ENCODE measurements at regions not wholly inside any gene's neighbourhood (a gene's known extent, or its start where the extent isn't known, plus 50 kb on each side); places are given as distances from the start of the nearest gene placed in this dataset.

DNA sequence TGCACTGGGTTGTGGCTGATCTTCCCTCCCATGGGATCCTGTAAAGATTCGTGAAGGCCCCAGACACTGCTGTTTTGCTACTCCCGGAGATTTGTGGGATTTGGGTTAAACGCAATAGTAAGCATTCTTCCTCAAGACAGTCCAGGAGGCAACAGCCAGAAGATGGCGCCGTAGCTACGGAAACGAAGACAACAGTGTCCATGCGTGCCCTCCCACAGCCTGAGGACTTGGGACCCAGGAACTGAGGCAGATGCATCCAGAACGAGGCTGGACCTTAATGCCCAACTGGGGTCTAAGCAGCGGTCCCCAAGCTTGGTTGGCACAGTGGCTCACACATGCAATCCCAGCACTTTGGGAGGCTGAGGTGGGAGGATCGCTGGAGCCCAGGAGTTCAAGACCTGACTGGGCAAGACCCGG is 57.6 kb upstream of the ZNF507 start:
- H3K27ac ChIP-seq (ENCODE audit: low read depth, low read length) = no peak overlapping the region
- H3K27me3 ChIP-seq (ENCODE audit: insufficient read depth, low read length) = no peaks in the 10 kb centered on the region
- H3K4me3 ChIP-seq (ENCODE audit: low read length) = no peak overlapping the region
- no peaks in the 10 kb centered on the region for H3K4me1 ChIP-seq (ENCODE audit: insufficient read depth, low read length)
- no peaks in the 10 kb centered on the region for H3K9me3 ChIP-seq (ENCODE audit: insufficient read depth, low read depth, low read length)
- WGBS = 34% methylated on average over 12 of the region's 12 CpGs
- no peak overlapping the region for H3K9ac ChIP-seq (ENCODE audit: low read depth, low read length)
- H3K36me3 ChIP-seq (ENCODE audit: insufficient read depth, low read length) = no peaks in the 10 kb centered on the region

DNA sequence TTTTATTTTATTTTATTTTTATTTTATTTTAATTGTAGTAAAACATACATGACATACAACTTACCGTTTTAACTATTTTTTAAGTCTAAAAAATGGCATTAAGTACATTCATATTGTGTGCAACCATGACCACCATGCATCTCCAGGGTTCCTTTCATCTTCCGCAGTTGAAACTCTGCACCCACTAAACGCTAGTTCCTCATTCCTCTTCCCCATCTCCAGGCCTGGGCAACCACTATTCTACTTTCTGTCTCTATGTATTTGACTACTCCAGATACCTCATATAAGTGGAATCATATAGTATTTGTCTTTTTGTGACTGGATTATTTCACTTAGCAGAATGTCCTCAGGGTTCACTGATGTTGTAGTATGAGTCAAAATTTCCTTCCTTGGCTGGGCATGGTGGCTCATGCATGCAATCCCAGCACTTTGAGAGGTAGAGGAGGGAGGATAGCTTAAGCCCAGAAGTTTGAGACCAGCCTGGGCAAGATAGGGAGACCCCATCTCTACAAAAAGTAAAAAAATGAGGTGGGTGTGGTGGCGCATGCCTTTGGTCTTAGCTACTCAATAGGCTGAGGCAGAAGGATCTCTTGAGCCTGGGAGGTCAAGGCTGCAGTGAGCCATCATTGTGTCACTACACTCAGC is 55.7 kb upstream of the ZNF507 start:
- no peak overlapping the region for H3K9ac ChIP-seq (ENCODE audit: low read depth, low read length)
- 96% methylated on average over 4 of the region's 4 CpGs for WGBS
- H3K4me3 ChIP-seq (ENCODE audit: low read length) = no peak overlapping the region
- no peaks in the 10 kb centered on the region for H3K9me3 ChIP-seq (ENCODE audit: insufficient read depth, low read depth, low read length)
- no peaks in the 10 kb centered on the region for H3K4me1 ChIP-seq (ENCODE audit: insufficient read depth, low read length)
- no peaks in the 10 kb centered on the region for H3K36me3 ChIP-seq (ENCODE audit: insufficient read depth, low read length)
- no peaks in the 10 kb centered on the region for H3K27me3 ChIP-seq (ENCODE audit: insufficient read depth, low read length)
- H3K27ac ChIP-seq (ENCODE audit: low read depth, low read length) = no peak overlapping the region

GRCh38 chr19:32291876-32292275 is 53.5 kb upstream of the ZNF507 start:
- Histone ChIP-seq H3K9me3 (ENCODE audit: insufficient read depth, low read depth, low read length) (no peaks in the 10 kb centered on the region), H3K27me3 (ENCODE audit: insufficient read depth, low read length) (no peaks in the 10 kb centered on the region), H3K27ac (ENCODE audit: low read depth, low read length) (no peak overlapping the region), H3K4me1 (ENCODE audit: insufficient read depth, low read length) (no peaks in the 10 kb centered on the region), H3K9ac (ENCODE audit: low read depth, low read length) (no peak overlapping the region), H3K4me3 (ENCODE audit: low read length) (no peak overlapping the region), H3K36me3 (ENCODE audit: insufficient read depth, low read length) (no peaks in the 10 kb centered on the region)
- 93% methylated on average over 6 of the region's 6 CpGs for WGBS

DNA sequence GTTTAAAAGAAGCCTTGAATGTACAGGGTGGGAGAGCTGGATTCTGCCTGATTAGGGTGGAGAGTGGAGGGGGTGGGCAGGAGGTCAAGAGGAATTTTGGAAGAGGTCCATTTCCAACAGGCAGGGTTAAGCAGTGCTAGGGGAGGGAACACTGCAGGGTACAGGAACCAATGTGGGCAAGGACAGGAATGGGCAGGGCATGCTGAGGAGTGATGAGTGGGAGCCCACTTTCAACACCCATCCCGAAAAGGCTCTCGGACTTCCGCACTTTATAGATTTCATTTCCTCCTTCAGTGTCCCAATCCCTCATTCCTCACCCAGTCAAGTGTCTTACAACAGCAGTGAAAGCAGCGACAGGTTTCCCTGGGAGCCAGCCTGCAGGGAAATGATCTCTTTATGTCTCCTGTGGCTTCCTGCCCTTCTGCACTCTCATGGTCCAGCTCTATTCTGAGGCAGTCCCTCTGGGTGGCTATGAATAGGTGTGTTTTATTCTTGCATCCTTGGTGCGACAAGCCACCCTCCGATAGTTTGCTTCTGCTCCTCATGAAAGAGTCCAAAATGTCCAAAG is 50.5 kb upstream of the ZNF507 start:
- no peak overlapping the region for H3K27ac ChIP-seq (ENCODE audit: low read depth, low read length)
- H3K9ac ChIP-seq (ENCODE audit: low read depth, low read length) = no peak overlapping the region
- WGBS = 98% methylated on average over 6 of the region's 6 CpGs
- no peaks in the 10 kb centered on the region for H3K4me1 ChIP-seq (ENCODE audit: insufficient read depth, low read length)
- no peaks in the 10 kb centered on the region for H3K27me3 ChIP-seq (ENCODE audit: insufficient read depth, low read length)
- no peak overlapping the region for H3K4me3 ChIP-seq (ENCODE audit: low read length)
- no peaks in the 10 kb centered on the region for H3K36me3 ChIP-seq (ENCODE audit: insufficient read depth, low read length)
- no peaks in the 10 kb centered on the region; the same call in 1 of the 2 replicates for H3K9me3 ChIP-seq (ENCODE audit: insufficient read depth, low read depth, low read length)
